Activated gamma-delta T cell (primary cell): ENCODE measurements at regions not wholly inside any gene's neighbourhood (a gene's known extent, or its start where the extent isn't known, plus 50 kb on each side); places are given as distances from the start of the nearest gene placed in this dataset.

Experiments used
- DNase-seq: peaks from one replicate; lab custom pipeline; 2025; lab: John Stamatoyannopoulos, UW

DNA sequence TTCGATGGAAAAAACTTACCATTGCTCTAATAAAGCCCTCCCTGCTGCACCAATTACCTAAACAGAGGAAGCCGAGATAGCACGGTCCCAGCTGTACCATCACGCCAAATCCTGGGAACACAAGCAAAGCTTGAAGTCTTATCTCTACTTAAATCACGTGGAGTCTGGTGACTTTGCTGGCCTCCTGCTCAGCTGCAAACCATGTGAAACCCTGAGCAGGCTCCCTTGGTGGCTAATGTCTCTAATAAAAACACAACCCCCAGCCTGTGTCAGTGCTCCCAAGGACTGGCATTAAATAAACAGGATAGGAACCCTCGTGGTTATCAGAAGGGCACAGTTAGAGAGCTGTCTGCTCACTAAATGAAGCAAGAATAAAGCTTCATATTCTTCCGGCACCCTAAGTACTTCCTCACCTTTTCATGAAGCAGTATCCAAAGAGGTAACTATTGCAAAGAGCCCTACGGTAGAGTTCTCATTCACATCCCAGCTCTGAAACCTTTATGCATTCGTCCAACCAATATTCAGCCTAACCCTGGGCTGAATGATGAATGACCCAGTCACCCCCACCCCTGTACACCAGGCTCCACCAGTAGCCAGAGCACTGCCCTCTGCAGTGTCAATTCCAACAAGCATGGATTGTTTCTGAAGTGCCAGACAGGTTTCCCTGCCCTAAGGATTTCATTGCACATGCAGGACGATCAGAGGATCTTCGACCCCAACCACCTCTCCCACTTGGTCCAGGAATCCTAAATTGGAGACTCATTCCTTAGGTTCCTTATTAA lies 452.7 kb upstream of the TMPO start:
- no peak for DNase-seq

DNA sequence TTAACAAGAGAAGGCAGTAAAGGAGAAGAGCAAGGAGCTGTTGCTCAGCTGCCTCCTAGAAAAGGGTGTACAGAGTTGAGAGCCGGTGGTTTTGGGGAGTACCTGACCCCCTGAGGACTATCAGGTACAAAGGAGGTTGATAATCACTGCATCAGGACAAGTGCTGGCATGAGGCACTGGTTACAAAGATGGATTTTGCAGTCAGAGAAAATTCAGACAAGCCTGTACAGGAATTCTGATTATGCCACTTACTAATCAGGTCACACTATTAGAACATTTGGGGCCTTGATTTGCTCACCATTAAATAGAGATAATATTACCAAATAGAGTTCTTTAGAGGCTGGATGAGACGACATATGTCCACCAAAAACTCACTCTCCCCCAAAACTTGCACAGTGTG lies 450.9 kb upstream of the TMPO start:
- no peak for DNase-seq

DNA sequence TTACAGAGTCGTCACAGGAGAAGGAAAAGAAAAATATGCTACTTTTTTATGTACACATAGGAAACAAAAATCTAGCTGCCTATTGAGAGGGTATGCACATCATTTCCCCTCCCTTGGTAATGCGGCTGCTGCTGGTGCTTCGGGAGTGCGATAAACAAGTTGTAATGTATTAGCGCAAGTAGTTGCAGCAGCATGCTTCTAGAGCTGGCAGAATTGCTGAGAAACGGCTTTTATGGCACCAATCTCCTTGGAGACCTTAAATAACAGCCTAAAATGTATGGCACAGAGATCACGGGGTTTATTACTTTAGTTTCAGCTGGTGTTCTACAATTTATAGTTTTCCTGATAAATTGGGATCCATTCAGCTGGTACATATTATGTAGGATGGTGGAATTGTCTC lies 447.6 kb upstream of the TMPO start:
- no peak for DNase-seq

DNA sequence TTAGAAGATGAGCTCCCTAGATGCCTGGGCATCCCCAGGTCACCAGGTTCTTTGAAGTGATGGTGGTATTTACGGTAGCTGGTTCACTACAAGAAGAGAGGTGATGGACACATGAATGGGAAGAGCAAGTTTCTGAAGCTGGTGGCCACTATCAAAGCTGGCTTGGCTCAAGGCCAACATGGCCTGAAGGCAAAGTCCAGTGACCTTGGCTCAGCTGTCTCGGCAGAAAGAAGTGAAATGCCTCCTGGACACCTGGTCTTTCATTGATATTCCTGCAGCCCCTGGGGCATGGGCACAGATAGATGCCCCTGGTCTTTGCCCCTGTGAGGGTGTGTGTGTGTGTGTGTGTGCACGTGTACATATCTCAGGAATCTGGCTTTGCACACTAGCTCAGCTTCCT lies 441.8 kb upstream of the TMPO start:
- no peak for DNase-seq

DNA sequence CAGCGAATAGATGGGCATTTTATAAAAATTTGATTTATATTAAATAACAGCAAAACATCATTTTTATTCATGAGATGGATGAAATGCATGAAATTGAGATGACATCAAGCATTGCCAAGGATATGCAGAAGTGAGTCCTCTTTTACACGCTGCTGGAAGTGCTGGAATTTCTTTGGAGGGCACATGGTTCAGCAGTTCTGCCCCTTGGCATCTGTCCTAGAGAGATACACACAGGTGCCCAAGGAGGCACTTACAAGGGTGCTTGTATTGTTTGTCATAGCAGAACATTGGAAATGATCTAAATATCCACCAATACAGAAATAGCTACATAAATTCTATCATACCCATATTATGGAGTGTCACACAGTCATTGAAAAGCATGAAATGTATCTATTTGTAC lies 441.1 kb upstream of the TMPO start:
- DNase-seq, result no peak

DNA sequence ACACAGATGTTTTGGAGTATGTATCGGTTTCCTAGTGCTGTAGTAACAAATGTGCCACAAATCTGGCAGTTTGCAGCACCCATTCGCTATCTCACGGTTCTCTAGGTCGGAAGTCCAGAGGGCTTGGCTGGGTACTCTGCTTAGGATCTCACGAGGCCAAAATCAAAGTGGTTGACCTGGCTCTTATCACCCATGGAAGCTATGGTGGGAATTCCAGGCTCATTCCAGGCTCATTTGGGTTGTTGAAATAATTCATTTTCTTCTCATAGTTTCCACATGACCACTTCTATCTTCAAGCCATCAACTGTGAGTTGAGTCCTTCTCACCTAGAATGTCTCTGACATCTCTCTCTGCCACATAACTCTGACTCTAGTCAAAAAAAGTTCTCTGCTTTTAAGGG lies 431.0 kb upstream of the TMPO start:
- DNase-seq, result no peak

DNA sequence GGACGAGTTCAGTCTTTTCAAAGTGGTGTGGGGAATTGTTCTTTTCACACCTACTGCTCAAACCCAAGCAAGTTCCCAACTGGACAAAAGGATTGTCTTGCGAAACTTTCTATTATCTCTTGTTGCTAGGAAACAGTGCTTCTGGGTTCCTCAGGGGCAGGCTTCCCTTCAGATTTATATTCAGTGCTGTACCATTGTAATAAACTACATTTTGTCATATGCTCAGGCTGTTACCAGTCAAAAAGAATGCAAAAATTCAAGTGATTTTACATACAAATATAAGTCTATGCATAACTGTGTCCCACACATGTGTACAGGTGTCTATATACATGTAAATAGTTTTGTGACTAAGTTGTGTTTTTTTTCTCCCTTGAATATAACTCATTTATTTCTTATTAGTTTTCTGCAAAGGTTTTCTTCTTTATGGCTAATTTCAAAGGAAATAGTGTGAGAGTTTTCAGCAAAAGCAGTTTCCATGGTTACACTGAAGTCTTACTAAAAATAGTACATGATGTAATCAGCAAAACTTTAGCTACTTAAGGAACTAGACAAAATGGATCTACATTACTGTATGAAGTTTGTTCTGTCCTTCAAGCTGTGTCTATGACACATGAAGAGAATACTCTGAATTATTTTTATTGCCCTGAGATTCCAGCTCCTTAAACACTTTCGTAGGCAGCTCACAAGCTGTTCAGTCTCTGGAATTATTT lies 430.2 kb upstream of the TMPO start:
- DNase-seq, result no peak

DNA sequence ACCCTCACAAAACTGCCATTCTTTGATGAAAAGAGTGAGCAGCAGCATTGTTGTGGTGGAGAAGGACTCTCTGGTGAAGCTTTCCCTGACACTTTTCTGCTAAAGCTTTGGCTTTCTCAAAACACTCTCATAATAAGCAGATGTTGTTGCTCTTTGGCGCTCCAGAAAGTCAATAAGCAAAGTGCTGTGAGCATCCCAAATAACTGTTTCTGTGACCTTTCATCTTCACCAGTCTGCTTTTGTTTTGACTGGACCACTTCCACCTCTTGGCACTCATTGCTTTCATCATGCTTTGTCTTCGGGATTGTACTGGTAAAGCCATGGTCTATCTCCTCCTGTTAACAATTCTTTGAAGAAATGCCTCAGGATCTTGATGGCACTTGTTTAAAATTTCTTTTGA lies 424.7 kb upstream of the TMPO start:
- DNase-seq, result no peak

DNA sequence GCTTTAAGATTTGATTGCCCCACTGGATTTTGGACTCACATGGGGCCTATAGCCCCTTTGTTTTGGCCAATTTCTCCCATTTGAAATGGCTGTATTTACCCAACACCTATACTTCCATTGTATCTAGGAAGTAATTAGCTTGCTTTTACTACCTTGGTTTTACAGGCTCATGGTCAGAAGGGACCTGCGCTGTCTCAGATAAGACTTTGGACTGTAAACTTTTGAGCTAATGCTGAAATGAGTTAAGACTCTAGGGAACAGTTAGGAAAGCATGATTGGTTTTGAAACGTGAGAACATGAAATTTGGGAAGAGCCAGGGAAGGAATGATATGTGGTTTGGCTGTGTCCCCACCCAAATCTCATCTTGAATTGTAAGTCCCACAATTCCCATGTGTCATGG lies 419.0 kb upstream of the TMPO start:
- DNase-seq, result no peak

DNA sequence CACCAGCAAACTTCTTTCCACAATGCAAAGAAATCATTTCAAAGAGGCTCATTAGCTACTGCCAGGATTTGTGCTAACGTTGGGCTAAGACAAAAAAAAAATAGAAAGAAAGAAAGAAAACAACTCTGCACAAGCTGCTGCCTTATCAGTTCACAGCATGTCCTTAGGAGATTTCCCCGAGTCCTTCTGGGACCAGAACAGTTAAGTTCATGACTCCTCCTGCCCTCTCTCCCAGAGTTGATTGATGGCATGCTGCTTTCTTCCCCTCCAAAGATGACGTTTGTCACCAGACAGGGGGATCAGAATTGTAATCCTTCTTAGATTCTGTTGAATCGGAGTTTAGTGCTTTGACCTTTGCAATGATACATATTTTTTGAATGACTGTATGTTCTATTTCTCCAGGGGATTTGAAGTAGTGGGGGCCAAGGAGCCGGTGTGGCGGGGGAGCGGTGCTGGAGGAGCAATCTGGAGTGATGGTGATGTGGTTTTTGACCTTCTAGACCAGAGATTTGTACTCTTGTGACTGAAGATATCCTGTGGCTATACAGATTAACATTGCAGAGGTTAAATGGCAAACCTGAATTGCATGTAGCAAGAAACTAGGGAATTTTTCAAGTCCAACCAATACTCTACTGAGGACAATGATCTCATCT lies 409.2 kb upstream of the TMPO start:
- no peak for DNase-seq

DNA sequence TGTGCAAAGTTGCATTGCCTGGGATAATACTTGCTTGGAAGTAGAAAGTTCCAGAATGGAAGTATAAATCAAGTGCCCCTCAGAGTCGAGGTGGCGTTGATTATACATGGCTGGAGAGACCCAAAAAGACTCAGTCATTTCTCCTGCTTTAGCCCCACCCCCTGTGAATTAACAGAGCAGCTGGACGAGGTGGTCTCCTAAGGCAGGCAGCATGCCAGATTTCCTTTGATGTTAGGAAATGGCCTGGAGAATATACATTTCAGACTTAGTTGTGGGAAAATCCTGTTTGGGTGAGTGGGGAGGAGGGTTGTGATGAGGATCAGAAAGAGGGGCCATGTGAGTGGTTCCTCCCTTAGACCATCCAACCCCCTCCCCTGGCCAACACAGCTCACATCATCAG lies 406.1 kb upstream of the TMPO start:
- DNase-seq, result no peak

DNA sequence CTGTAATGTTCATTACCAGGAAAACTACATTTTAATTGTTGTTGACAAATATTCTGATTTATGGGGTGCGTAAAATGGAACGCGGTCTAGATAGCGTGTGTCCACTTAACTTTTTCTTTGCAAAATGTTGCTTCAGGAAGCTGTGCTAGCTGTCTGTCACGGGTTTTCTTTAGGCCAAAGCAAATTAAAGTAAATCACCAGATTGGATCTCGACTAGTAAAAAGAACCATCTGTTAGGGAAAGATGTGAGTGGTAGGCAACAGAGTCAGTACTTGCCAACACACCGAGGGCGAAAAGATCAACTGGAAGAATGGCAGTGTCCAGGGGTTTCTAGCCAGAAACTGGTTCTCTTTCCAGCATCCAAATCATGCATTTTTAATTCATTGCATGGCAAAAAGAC lies 404.9 kb upstream of the TMPO start:
- no peak for DNase-seq

DNA sequence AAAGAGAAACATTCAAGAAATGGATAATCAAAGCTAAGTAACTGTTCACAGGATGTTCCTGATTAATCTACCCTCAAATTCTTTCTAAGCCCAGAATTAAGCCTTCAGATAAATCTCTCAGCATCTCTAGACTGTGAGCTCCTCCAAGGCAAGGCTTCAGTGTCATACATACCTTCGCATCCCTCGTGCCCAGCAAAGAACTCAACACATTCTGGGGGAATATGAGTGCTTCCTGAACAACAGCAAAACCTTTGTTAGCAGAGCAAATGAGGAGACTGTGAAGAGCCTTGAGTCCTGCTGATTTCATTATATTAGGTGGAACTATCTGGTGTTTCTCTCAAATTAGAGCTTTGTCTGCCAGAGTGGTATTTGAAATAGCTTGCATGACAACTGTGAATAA lies 401.8 kb upstream of the TMPO start:
- DNase-seq, result no peak

DNA sequence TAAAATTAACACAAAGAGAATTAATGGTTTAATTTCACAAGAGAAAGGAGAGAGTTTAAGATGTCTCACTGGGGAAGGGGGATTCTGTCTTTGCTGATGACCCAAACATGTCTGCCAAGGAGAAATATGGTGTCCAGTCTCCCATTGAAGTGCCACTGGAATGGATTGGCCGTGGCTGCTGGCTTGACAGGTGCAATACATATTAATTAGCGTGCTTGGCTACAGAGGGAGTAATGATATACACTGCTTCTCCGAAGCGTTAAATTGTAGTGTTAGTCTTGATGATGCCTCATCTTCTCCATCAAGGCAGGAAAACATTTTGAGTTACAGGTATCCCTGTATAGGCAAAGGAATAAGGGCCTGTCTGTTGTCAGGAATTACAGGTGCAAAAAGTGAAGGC lies 393.4 kb upstream of the TMPO start:
- no peak for DNase-seq

DNA sequence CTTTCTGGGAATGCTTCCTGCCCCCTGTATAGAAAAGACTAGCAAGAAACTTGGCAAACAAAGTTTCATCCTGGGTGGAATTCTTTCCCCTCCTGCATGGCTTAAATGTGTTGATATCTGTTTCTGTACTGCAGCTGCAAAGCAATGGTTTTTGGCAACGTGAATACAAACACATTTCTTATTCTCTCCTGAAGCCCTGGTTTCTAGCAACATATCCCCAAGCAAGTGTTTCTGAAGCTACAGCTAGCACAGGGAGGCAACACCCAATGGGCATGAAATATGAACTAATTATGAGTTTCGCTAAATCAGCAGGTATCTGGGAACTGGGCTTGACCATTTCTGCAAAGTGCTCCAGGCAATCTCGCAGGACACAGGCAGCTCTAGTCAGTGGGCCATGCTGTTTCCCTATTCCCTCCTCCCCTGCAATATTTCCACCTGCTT lies 392.3 kb upstream of the TMPO start:
- DNase-seq, result no peak

DNA sequence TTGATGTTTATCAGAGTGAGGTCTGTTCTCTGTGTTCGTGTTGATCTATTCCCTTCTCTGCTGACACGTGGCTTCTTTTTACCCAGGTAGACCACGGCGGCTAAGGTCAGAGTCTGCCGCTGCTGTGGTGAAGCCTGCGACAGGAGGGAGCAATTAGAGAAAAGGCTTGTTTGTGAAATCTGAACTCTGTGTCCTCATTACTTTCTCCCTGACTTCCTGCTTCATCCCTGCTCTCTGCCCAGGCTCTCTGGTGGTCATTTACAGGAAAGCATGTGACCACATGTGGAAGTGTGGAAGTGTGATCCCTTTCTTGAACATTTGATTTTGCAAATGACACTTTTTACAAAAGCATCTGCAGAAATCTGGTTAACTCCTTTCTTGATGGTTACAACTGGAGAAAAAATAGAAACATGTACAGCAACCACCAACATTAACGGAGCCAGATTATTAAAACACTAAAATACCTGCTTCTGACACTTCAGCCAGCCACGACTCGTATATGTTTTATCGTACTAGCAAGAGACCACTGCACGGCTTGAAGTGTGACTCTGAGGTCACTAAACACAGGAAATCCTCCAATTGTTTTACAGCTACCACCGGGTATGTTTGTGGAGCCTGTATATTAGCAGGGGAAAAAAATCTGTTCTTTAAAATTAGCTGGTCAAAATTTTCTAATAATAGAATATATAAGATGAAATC lies 388.6 kb upstream of the TMPO start:
- no peak for DNase-seq

DNA sequence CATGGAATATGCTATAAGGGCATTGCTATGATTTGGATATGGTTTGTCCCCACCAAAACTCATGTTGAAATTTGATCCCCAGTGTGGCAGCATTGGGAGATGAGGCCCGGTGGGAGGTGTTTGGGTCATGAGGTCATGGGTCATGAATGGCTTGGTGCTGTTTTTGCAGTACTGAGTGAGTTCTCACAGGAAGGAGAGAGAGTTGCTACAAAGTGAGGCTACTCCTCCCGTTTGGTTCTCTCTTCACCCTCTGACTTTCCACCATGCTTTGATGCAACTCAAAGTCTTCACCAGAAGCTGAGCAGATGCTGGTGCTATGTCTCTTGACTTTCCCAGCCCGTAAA lies 388.1 kb upstream of the TMPO start:
- DNase-seq, result no peak

DNA sequence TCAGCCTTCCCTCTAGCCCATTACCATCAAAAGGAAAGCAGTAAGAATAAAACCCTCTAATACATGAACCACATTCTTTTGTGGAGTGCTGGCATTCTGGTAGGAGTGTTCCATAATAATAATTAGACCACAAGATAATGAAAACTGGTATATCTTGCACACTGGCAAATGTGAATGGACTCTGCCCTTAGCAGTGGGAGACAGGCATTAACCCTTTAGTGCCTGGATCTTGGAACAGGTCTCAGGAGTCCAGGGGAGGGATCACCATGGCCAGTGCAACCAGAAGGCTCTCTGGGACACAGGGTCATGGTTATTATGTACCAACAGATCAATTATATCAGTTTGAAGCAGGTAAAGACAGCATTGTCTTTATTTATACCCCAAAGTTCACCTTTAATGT lies 387.5 kb upstream of the TMPO start:
- no peak for DNase-seq

DNA sequence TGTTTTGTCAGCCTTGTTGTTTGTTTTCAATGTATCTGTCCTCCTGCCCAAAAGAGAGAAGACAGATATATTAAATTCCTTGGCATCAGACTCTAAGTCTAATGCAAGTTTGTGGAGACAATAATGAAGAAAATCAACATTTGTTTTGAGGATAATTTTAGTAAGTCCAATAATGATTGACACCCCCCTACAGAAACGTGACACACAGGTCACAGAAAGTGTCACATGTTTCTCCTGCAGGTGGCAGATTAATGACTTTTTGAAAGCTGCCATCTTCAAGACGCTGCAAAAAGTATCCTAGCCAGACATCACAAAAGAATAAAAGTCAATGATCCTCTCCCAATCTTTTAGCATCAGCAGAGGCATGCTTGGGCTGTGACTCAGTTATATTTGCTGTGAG lies 378.8 kb upstream of the TMPO start:
- no peak for DNase-seq

DNA sequence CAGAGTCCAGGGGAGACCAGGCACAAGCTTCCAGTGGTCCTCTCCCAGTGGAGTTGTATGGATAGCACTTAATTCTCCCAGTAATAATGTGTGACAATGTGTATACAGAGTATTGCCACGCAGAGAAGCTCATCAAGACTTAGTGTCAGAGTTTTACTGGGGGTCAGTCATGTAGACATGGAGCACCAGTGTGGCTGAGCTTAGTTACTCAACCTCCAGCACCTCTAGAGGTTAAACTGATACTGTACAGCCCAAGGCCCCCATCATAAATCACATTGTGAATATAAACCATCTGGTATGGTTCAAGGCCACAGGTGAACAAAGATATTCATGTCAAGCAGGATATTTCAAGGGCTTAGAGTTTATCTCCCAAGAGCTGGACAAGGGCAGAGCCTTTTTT lies 378.1 kb upstream of the TMPO start:
- DNase-seq, result no peak

DNA sequence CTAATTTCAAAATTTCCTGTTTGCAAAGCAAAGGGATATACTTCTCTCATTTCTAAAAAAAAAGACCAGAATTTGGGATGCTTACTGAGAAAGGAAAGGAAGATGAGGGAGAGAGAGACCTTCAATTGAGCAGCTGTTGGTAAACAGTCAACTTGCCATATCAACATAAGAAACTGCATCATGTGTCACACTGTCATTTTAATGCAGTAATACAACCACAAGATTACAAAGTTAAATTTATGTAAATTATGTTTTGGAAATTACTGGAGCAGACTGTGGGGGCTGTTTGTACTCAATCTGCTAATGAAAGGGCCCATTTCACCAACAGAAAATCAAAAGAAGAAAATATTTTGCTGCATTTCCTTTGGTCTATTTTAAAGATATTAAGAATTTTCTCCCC lies 370.4 kb upstream of the TMPO start:
- DNase-seq, result no peak

DNA sequence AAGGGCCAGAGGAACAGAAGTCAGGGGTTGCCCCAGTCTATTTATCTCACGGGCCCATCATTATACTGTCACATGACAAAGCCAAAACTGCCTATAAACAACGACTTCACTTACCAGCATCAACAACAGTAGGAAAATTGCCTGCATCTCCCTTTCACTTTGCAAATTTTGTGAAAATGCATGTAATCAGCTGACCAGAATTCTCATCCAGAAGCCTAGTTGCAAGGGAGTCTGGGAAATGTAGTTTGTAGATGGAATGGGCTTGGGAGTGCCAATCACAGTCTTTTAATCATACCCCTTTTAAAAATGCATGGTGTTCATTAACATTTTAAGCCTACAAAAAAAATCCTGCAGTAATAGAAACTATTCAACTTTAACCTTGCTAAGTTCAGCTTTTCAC lies 369.3 kb upstream of the TMPO start:
- DNase-seq, result no peak

DNA sequence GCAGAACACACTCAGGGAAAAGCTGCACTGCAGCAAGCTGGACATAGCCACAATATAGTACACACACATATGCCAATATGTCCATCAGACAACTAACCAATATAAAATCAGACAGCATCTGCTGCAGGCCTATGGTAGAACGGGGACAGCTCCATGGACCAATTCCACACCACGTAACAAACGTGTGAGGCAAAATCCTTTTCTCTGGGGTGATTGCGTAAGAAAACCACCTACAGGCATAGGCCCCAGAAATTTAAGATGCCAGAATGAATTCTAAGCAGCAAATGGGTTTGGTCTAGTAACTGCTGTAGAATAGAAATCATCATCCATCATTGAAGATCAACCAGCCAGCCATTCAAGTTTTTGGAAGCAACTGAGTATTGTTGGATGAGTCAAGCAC lies 368.9 kb upstream of the TMPO start:
- DNase-seq, result no peak
